Tibial artery (tissue), 4 donors: ENCODE measurements at regions not wholly inside any gene's neighbourhood (a gene's known extent, or its start where the extent isn't known, plus 50 kb on each side); places are given as distances from the start of the nearest gene placed in this dataset.

Source experiments
- DNase-seq, 2 donors: peaks; one replicate each; pipeline ENCODE4 v3.0.0-alpha.2; 2019
- H3K27ac ChIP-seq, 2 donors: fragments of 200-600 bp; sonication (generic) in 1 of 2; 1 replicate in 1 of 2; 2 replicates in 1 of 2; pipeline ENCODE4 v1.5.1; 2018 to 2019; ENCODE audit warnings: mild to moderate bottlenecking in 1 of 2
- H3K27me3 ChIP-seq, 2 donors: fragments of 200-600 bp; sonication (generic) in 1 of 2; one replicate each; pipeline versions ENCODE4 v1.5.1 to v1.6.0; 2016 to 2019
- H3K36me3 ChIP-seq, 3 donors: fragments of 200-600 bp; sonication (generic) in 2 of 3; one replicate each; pipeline ENCODE4 v1.5.1; 2016 to 2019; ENCODE audit warnings: mild to moderate bottlenecking in 2 of 3
- H3K4me1 ChIP-seq, 4 donors: fragments of 200-600 bp; sonication (generic) in 2 of 4; 1 replicate in 3 of 4; 2 replicates in 1 of 4; pipeline ENCODE4 v1.5.1; 2016 to 2019
- H3K4me3 ChIP-seq, 2 donors: fragments of 200-600 bp; sonication (generic) in 1 of 2; 1 replicate in 1 of 2; 2 replicates in 1 of 2; pipeline ENCODE4 v1.5.1; 2018 to 2019; ENCODE audit warnings: mild to moderate bottlenecking in 2 of 2
- H3K9me3 ChIP-seq, 3 donors: fragments of 200-600 bp; sonication (generic) in 1 of 3; one replicate each; pipeline ENCODE4 v1.5.1; 2016 to 2019
- intact Hi-C: fragments of 100-400 bp; cut with DNase I; formaldehyde crosslinking; loops from one replicate; pipeline ENCODE4 v1.15.0; 2023; ENCODE audit warnings: low total_unique reads
- TF ChIP-seq, protein P1 (sequence below), 2 experiments: fragments of 200-600 bp in 1 of 2; fragments of 450-650 bp in 1 of 2; IDR thresholded peaks; one replicate each; pipeline ENCODE4 v1.5.1; 2017 to 2019; ENCODE audit warnings: antibody characterized with exemption in 2 of 2, mild to moderate bottlenecking in 1 of 2, moderate library complexity in 1 of 2

DNA sequence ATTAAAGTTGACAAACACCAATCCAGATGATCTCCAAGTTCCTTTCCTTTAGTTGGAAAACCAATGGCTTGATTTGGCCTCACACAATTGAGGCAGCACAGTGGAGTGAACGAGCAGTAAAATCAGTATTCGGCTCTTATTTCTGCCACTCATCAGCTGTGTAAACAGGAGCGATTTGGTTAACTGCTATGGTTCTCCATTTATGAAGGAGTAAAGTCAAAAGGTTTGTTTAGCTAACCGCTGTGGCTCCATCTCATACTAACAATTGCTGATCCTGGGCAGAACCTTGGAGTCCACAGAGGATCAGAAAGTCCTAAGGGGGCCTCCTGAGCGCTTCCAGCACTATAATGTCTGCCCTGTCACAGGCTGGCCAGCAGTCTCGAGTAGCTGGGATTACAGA is 54.5 kb upstream of the EXOC1L start:
- Histone ChIP-seq H3K4me3 (no peak overlapping the region), H3K4me1 (no peaks in the 10 kb centered on the region), H3K9me3 (no peaks in the 10 kb centered on the region), H3K27ac (no peak overlapping the region), H3K36me3 (no peaks in the 10 kb centered on the region), H3K27me3 (no peaks in the 10 kb centered on the region)
- intact Hi-C loops = no loop called here
- TF ChIP-seq, protein P1, sequence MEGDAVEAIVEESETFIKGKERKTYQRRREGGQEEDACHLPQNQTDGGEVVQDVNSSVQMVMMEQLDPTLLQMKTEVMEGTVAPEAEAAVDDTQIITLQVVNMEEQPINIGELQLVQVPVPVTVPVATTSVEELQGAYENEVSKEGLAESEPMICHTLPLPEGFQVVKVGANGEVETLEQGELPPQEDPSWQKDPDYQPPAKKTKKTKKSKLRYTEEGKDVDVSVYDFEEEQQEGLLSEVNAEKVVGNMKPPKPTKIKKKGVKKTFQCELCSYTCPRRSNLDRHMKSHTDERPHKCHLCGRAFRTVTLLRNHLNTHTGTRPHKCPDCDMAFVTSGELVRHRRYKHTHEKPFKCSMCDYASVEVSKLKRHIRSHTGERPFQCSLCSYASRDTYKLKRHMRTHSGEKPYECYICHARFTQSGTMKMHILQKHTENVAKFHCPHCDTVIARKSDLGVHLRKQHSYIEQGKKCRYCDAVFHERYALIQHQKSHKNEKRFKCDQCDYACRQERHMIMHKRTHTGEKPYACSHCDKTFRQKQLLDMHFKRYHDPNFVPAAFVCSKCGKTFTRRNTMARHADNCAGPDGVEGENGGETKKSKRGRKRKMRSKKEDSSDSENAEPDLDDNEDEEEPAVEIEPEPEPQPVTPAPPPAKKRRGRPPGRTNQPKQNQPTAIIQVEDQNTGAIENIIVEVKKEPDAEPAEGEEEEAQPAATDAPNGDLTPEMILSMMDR (IDR thresholded peaks at IDR 0.05) = no peak
- no peak for DNase-seq

- Histone ChIP-seq H3K4me3 (no peak overlapping the region), H3K9me3 (no peaks in the 10 kb centered on the region), H3K27ac (no peak overlapping the region), H3K27me3 (no peaks in the 10 kb centered on the region), H3K36me3 (no peaks in the 10 kb centered on the region), H3K4me1 (no peaks in the 10 kb centered on the region)
- no peak for DNase-seq
- TF ChIP-seq, protein P1 (IDR thresholded peaks at IDR 0.05) = no peak
- intact Hi-C loops = no loop called here
Measured at GRCh38 chr4:55768291-55768690, 51.3 kb upstream of the EXOC1L start.
